ENCODE measurements at regions not wholly inside any gene's neighbourhood (a gene's known extent, or its start where the extent isn't known, plus 50 kb on each side); places are given as distances from the start of the nearest gene placed in this dataset.

DNA sequence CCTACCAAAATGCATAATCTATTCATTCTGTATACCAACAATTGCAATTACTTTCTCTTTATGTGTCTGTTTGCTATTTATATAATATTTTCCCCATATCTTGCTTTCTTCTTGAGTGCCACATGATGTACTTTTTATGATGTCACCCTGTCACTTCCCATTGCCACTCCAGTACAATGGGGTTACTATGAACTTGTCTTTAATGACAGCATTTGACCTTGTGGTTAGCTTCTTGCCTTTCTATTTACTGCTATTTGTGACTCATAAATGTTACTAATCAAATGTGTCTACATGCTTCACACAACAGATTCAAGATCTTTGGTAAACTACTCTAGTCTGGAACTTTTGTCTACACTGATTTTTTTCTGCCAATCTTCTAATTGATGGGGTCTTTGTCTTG is 486.3 kb downstream of the NR4A2 start:
- DNase-seq: no peak
- intact Hi-C loops (cut with DNase I): no loop called here

- intact Hi-C loops (cut with DNase I): no loop called here
These were observed 488.1 kb downstream of the NR4A2 start for GRCh38 chr2:155844461-155844860.

DNA sequence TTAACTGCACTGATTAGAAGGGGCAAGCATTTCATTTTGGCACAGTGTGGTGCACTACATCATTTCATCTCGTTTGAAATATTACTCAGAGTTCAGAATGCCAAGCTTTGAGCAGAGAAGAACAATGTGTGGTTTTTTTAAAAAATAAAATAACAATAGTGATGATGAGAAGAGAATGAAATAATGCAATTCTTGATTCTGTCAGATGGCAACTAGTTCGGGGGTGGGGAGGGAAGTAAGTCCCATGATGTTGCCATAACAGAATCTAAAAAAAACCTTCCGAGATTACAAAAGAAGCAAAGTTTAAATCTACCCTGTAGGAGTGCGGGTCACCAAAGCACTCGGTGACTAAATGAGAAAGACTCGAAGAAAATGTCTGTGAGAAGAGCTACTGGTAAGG is 490.4 kb downstream of the NR4A2 start:
- DNase-seq: no peak
- intact Hi-C loops (cut with DNase I): no loop called here

More at GRCh38 chr2:155844461-155844860, 488.1 kb downstream of the NR4A2 start:
- DNase-seq: no peak

- intact Hi-C loops (cut with DNase I): no loop called here
- DNase-seq: no peak
These were observed 491.1 kb downstream of the NR4A2 start for GRCh38 chr2:155841442-155841841.

- intact Hi-C loops (cut with DNase I): no loop called here
- DNase-seq: no peak
These were observed 491.9 kb downstream of the NR4A2 start for GRCh38 chr2:155840661-155841060.

GRCh38 chr2:155839991-155840390 is 492.5 kb downstream of the NR4A2 start:
- intact Hi-C loops (cut with DNase I): no loop called here
- DNase-seq: no peak

DNA sequence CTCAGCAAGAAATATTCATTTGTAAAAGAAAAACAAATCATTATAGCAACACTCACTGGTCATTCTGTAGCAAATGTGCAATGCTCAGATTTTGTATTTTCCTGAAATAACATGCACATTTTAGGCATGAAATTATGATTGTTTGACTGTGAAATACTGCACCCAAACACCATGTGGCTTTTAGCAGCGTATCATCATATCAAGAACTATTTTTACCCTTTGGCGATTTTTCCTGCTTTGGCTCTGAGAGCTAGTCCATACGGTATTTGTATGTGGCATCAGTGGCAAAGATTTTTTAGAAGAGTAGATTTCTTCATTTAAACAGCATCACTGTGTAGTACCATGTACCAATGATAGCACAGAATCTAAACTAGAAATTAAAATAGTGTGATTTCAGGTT is 493.1 kb downstream of the NR4A2 start:
- DNase-seq: no peak
- intact Hi-C loops (cut with DNase I): no loop called here

GRCh38 chr2:155836439-155836838 is 496.1 kb downstream of the NR4A2 start:
- intact Hi-C loops (cut with DNase I): no loop called here
- no peak for DNase-seq

DNA sequence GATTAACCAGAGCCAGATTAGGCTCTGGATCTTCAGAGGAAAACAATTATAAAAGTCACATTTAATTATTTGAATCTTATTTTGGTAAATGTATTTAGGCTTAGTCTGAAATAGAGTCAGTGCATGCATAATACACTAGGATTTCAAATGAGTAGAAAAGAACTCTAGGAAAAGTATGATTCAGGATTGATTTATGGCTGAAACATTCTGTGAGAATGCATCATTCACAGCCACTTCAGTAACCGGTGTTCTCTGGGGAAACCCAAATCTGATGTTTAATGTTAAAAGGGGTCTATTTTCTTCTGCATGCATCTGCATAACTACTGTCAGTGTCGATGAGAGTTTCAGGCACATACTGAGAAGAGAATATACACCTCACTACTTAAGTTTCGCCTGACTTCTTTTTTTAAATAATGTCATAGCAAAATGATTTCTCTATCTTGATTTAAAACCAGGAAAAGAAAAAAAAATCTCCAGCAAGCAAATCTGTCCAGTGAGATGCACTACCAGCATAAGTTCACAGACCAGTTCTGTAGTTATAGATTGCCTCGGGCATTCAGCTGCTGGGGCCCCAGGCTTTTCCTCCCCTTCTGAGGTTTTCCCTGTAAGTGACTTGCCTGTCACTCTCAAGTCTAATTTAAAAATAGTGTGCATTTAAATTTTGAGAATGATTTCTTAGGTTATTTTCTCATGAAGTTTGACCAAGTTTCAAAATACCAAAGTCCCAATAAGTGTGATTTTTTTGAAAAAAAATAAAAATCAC is 501.5 kb downstream of the NR4A2 start:
- intact Hi-C loops (cut with DNase I): no loop called here
- no peak for DNase-seq

GRCh38 chr2:155830351-155830750 is 502.2 kb downstream of the NR4A2 start:
- no peak for DNase-seq
- intact Hi-C loops (cut with DNase I): no loop called here

DNA sequence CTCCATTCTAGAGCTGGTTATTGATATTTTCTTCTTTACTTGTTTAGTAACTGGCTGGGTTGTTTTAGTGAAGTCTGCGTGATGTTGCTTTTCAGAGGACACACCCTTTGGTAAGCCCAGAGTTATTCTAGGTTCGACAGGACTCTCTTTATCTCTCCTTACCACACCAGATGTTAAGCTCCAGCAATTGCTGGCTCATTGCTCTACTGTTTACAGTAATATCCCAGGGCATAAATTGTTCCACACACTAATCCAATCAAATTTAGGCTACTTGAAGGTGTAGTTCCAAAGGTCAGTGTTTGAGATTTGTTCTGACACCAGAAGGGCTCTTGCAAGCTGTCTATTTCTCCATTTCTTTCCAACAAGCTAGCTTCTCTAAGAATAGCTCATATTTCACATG is 506.6 kb downstream of the NR4A2 start:
- intact Hi-C loops (cut with DNase I): no loop called here
- DNase-seq: no peak

- intact Hi-C loops (cut with DNase I): no loop called here
- peak in 34 of 42 donors; percentile 1 to 79 (median 34) for DNase-seq
These were observed 516.7 kb downstream of the NR4A2 start for GRCh38 chr2:155815851-155816250.

- intact Hi-C loops (cut with DNase I): no loop called here
- DNase-seq: peak in 1 of 42 donors; percentile 1
These were observed 517.2 kb downstream of the NR4A2 start for GRCh38 chr2:155815275-155815674.

DNA sequence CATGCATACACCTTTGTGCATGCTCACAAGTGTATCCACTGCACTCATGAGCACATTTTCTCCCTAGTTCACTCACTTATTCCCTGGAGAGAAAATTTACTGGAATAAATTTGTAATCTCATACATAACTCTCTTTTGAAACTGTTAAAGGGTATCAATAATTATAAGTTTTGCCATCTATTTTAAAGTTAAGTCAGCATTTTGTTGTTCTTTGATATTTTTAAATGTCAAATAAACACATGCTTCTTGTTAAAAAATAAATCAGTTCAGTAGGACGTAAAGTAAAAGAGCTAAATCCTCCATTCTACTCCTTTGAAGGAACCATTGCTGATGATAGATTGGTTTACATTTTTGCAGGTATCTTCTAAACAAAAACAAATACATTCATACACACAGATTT is 522.1 kb downstream of the NR4A2 start:
- no peak for DNase-seq
- intact Hi-C loops (cut with DNase I): no loop called here

GRCh38 chr2:155802888-155803287 is 529.6 kb downstream of the NR4A2 start:
- DNase-seq: no peak
- intact Hi-C loops (cut with DNase I): no loop called here

GRCh38 chr2:155792666-155793065 is 539.9 kb downstream of the NR4A2 start:
- DNase-seq: no peak
- intact Hi-C loops (cut with DNase I): no loop called here

- DNase-seq: no peak
These were observed 562.0 kb downstream of the NR4A2 start for GRCh38 chr2:155770516-155770915.

DNA sequence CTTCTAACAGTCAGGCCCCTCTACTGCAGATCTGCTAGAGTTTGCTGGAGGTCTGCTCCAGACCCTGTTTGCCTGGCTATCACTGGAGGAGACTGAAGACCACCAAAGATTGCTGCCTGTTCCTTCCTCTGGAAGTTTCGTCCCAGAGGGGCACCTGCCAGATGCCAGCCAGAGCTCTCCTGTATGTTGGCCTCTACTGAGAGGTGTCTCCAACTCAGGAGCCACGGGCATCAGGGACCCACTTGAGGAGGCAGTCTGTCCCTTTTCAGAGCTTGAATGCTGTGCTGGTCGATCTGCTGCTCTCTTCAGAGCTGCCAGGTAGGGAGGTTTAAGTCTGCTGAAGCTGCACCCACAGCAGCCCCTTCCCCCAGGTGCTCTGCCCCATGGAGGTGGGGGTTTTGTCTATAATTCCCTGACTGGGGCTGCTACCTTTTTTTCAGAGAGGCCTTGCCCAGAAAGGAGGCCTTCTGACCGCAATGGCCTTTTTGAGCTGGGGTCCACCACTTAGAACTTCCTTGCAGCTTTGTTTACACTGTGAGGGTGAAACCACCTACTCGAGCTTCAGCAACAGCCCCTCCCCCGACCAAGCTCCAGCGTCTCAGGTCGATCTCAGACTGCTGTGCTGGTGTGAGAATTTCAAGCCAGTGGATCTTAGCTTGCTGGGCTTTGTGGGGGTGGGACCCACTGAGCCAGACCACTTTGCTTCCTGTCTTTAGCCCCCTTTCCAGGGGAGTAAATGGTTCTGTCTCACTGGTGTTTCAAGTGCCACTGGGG is 566.0 kb downstream of the NR4A2 start:
- intact Hi-C loops (cut with DNase I): no loop called here
- no peak for DNase-seq

More at GRCh38 chr2:155770516-155770915, 562.0 kb downstream of the NR4A2 start:
- intact Hi-C loops (cut with DNase I): no loop called here

DNA sequence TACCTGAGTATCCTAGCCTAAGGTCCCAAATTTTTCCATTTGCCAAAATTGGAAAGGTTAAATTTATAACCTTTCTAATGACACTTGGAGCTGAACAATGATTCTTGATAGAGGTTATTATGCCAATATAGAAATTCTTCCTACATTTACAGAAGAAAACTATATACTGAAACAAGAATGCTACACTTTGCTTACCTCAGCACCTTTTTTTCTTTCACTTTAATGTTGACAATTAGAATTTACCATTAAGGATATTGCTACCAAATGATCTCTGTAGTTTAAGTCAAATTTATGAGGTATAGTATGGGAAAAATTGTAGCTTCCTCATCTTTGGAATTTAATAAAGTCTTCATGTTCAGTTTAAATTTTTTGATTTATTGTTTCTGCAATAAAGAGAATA is 577.0 kb downstream of the NR4A2 start:
- DNase-seq: no peak
- intact Hi-C loops (cut with DNase I): no loop called here

DNA sequence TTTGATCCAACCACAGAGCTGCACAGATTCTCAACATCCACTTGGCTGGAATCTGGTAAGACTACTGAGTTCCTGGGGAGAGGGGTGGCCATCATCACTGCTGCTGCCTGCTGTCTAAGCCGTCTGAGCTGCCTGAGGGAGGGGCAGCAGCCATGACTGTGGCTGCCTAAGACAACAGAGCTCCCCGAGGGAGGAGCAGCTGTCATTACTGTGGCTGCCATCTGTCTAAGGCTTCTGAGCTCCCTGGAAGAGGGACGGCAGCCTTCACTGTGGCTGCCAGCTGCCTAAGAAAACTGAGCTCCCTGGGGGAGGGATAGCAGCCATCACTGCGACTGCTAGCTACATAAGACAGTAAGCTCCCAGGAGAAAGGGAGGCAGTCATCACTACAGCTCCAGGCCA is 584.4 kb downstream of the NR4A2 start:
- intact Hi-C loops (cut with DNase I): no loop called here
- DNase-seq: no peak

GRCh38 chr2:155747531-155747930 is 585.0 kb downstream of the NR4A2 start:
- DNase-seq: no peak
- intact Hi-C loops (cut with DNase I): no loop called here

All from head of caudate nucleus (tissue), 42 donors.